ENCODE measurements at regions not wholly inside any gene's neighbourhood (a gene's known extent, or its start where the extent isn't known, plus 50 kb on each side); places are given as distances from the start of the nearest gene placed in this dataset.

DNA sequence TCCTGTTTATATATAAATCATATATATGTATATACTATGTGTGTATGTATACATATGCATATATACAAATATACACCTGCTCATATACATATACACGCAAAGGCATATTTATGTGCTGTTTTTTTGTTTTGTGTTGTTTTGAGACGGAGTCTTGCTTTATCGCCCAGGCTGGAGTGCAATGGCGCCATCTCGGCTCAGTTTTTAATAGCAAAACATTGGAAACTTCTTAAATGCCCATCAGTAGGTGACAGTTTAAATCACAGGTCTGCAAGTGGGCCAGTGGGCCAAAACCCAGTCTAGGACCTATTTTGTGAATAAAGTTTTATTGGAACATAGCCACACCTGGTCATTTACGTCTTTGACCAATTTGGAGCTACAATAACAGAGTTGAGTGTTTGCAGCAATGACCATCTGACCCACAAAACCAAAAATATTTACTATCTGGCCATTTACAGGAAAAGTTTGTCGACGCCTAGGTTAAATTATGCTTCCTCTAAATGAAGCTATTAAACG lies 132.3 kb downstream of the TOMM20 start:
- TF ChIP-seq, protein P1, sequence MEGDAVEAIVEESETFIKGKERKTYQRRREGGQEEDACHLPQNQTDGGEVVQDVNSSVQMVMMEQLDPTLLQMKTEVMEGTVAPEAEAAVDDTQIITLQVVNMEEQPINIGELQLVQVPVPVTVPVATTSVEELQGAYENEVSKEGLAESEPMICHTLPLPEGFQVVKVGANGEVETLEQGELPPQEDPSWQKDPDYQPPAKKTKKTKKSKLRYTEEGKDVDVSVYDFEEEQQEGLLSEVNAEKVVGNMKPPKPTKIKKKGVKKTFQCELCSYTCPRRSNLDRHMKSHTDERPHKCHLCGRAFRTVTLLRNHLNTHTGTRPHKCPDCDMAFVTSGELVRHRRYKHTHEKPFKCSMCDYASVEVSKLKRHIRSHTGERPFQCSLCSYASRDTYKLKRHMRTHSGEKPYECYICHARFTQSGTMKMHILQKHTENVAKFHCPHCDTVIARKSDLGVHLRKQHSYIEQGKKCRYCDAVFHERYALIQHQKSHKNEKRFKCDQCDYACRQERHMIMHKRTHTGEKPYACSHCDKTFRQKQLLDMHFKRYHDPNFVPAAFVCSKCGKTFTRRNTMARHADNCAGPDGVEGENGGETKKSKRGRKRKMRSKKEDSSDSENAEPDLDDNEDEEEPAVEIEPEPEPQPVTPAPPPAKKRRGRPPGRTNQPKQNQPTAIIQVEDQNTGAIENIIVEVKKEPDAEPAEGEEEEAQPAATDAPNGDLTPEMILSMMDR (IDR thresholded peaks at IDR 0.05): no peak
- no peak overlapping the region for H3K4me3 ChIP-seq
- H3K27ac ChIP-seq: peak overlapping the region; percentile 79 to 93
- no peak for DNase-seq (ENCODE audit: low spot score)

DNA sequence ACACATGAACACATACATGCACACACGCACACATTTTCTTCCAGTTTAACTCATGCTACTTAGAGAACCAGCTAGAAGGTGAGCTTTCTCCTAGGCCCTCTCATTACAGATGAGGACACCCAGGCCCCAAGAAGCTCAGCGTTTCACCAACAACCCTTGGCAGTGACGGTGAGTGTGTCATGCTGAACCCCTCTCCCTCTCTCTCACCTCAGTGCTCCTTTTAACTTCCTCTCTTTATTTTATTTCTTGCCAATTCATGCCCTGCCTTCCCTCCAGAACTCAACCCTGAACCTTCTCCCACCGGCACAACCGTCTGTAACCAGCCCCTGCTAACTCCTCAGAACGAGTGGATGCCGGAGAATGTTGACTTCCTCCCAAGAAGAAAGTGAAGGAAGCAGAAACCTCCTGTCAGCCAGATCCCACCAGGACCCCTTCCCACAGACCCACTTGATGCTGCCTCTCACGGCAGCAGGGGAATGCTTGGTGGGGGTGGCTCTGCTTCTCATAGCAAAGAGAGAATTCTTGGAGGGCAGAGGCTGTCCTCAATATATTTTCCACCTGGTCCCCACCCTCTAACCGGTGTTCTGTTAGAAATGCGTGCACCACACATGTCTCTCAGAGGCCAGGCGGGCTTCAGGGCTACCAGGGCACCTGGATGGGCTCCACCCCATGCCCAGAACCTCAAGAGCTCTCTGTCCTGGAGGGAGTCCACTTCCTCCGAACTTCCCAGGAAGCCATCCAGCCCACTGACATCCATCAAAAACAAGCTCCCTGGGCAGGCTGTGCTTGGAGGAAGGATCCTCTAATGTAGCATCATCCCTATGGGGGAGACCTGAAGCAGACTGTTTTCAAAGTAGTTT lies 134.0 kb downstream of the TOMM20 start:
- peak overlapping the region in 1 of 2 donors; percentile 60 for H3K27ac ChIP-seq
- no peak overlapping the region for H3K4me3 ChIP-seq
- TF ChIP-seq, protein P1 (IDR thresholded peaks at IDR 0.05): no peak
- no peak for DNase-seq (ENCODE audit: low spot score)

DNA sequence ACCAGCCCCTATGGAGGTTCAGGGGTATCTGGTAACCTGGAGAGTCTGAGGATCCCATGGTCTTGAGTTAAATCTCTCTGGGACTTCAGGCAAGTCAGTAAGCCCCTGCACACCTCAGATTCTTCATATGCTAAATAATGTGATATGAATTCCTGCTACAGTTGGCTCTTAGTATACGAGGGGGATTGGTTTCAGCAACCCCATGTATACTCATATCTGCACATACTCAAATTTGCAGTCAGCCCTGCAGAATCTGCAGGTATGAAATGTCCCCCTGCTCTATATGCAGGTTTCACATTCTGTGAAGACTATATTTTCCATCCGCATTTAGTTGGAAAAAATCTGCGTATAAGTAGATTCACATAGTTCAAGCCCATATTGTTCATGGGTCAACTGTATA lies 136.6 kb downstream of the TOMM20 start:
- H3K4me3 ChIP-seq: no peak overlapping the region
- DNase-seq (ENCODE audit: low spot score): no peak
- TF ChIP-seq, protein P1 (IDR thresholded peaks at IDR 0.05): no peak
- no peak overlapping the region for H3K27ac ChIP-seq

DNA sequence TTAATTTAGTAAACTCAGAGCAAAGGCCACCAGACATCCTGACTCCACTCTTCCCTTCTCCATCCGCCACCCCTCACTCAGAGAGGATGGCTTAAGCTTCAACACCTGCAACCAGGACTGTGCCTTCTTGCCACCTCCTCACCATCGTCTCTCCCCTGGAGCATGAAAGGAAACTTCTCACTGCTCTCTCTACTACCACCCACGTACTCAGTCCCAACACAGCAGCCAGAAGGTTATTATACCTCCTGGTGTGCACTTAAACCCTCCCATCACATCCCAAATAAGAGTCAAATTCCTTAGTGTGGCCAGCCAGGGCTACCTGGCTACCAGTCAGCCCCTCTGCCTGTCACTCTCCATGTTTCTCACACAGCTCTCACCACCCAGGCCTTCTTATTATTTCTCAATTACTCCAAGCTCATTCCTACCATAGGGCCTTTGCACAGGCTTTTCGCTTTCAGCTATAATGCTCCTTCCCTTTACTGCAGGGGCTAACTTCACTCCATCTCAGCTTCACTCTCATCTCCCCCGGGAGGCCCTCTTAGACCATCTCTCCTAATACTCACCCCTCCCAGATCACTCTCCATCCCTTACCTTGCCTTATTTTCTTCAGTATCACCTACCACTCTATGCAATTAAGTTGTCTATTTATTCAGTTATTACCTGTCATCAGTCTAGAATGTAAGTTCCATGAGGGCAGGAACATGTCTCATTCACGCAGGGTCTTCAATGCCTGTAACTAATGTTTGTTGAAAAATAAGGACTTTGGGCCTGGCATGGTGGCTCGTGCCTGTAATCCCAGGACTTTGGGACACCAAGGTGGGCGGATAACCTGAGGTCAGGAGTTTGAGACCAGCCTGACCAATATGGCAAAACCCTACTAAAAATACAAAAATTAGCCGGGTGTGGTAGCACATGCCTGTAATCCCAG lies 137.5 kb downstream of the TOMM20 start:
- no peak for DNase-seq (ENCODE audit: low spot score)
- peak overlapping the region in 1 of 2 donors; percentile 34 for H3K27ac ChIP-seq
- H3K4me3 ChIP-seq: no peak overlapping the region
- TF ChIP-seq, protein P1 (IDR thresholded peaks at IDR 0.05): no peak

DNA sequence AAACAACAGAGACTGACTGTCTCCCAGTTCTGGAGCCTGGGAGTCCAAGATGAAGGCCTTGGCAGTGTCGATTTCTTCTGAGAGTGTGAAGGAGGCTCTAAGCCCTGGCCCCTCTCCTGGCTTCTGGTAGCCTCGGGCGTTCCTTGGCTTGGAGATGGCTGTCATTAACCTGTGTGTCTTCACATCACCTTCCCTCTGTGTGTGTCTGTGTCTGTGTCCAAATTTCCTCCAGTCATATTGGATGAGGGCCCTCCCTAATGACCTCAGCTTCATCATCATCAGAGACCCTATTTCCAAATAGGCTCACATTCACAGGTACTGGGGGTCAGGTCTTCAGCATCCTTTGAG lies 138.3 kb downstream of the TOMM20 start:
- no peak overlapping the region for H3K4me3 ChIP-seq
- no peak for DNase-seq (ENCODE audit: low spot score)
- peak overlapping the region in 1 of 2 donors; percentile 34 for H3K27ac ChIP-seq
- TF ChIP-seq, protein P1 (IDR thresholded peaks at IDR 0.05): no peak

DNA sequence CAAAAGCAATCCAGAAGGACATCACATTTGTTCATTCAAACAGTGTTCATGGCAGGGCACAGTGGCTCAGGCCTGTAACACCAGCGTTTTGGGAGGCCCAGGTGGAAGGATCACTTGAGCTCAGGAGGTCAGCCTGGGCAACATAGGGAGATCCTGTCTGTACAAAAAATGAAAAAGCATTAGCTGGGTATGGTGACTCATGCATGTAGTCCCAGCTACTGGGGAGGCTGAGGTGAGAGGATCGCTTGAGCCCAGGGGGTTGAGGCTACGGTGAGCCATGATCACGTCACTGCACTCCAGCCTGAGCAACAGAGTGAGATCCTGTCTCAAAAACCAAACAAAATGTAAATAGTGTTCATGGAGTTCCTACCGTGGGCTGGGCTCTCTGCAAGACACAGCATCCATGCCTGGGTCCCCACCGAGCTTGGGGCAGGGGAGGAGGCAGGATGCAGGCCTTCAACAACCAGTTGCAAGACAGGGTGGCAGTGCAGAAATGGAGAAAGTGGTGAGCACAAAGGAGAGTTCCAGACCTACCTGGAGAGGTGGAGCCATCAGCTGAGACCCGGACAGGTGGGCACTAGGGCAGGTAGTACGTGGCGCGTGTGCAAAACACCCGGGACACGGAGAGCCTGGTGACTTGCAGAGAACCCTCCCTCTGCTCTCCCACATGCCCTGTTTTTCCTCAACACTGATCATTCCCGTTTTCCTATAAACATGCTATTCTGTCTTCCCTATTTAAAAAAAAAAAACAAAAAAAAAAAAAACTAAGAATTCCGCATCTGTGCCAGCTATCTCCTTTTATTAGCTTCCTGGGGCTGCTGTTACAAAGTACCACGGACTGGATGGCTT lies 138.9 kb downstream of the TOMM20 start:
- H3K4me3 ChIP-seq: no peak overlapping the region
- DNase-seq (ENCODE audit: low spot score): no peak
- TF ChIP-seq, protein P1 (IDR thresholded peaks at IDR 0.05): no peak
- H3K27ac ChIP-seq: peak overlapping the region; percentile 66 to 96
